ENCODE measurements at regions not wholly inside any gene's neighbourhood (a gene's known extent, or its start where the extent isn't known, plus 50 kb on each side); places are given as distances from the start of the nearest gene placed in this dataset.

GRCh38 chr11:42960521-42961088, 351.2 kb upstream of the API5 start:
- no peak overlapping the region for H3K27ac ChIP-seq (ENCODE audit: low read length)
- no peak overlapping the region for H3K4me2 ChIP-seq (ENCODE audit: low read depth, low read length)
- H3K9me3 ChIP-seq (replicated peaks; ENCODE audit: insufficient read depth, low read length), result no peaks in the 10 kb centered on the region
- no peak overlapping the region for H2AFZ ChIP-seq (ENCODE audit: low read length)
- no peaks in the 10 kb centered on the region for H3K79me2 ChIP-seq (ENCODE audit: low read length)
- H3F3A ChIP-seq (ENCODE audit: insufficient read depth, low read length), result no peaks in the 10 kb centered on the region
- H4K20me1 ChIP-seq (ENCODE audit: insufficient read depth, low read length), result no peaks in the 10 kb centered on the region
- H3K27me3 ChIP-seq (replicated peaks; ENCODE audit: insufficient read depth, low read length), result no peaks in the 10 kb centered on the region
- no peaks in the 10 kb centered on the region for H3K4me1 ChIP-seq (ENCODE audit: low read length)
- no peaks in the 10 kb centered on the region for H3K36me3 ChIP-seq (replicated peaks; ENCODE audit: insufficient read depth, low read length)
- DNase-seq, result no peak
- H3K4me3 ChIP-seq (ENCODE audit: low read length), result no peak overlapping the region
- TF ChIP-seq EZH2 (optimal IDR thresholded peaks at IDR 0.05; ENCODE audit: low read depth, low read length), result no peak
- no peak for TF ChIP-seq EZH2phosphoT487 (IDR thresholded peaks at IDR 0.05; ENCODE audit: low read length)
- no peak for TF ChIP-seq CTCF (IDR thresholded peaks at IDR 0.05; ENCODE audit: low read length)
- H3K9ac ChIP-seq (ENCODE audit: low read length), result no peak overlapping the region
- H3K9me2 ChIP-seq (replicated peaks; ENCODE audit: insufficient read depth, low read length), result no peaks in the 10 kb centered on the region

- H3K9me3 ChIP-seq (replicated peaks; ENCODE audit: insufficient read depth, low read length), result no peaks in the 10 kb centered on the region
- H3K9me2 ChIP-seq (replicated peaks; ENCODE audit: insufficient read depth, low read length), result no peaks in the 10 kb centered on the region
- DNase-seq, result no peak
- H3K27ac ChIP-seq (ENCODE audit: low read length), result no peak overlapping the region
- H3K4me3 ChIP-seq (ENCODE audit: low read length), result no peak overlapping the region
- no peaks in the 10 kb centered on the region for H3K36me3 ChIP-seq (replicated peaks; ENCODE audit: insufficient read depth, low read length)
- H4K20me1 ChIP-seq (ENCODE audit: insufficient read depth, low read length), result no peaks in the 10 kb centered on the region
- H3K9ac ChIP-seq (ENCODE audit: low read length), result no peak overlapping the region
- no peaks in the 10 kb centered on the region for H3F3A ChIP-seq (ENCODE audit: insufficient read depth, low read length)
- no peaks in the 10 kb centered on the region for H3K27me3 ChIP-seq (replicated peaks; ENCODE audit: insufficient read depth, low read length)
- H3K4me2 ChIP-seq (ENCODE audit: low read depth, low read length), result no peak overlapping the region
- TF ChIP-seq EZH2phosphoT487 (IDR thresholded peaks at IDR 0.05; ENCODE audit: low read length), result no peak
- TF ChIP-seq CTCF (IDR thresholded peaks at IDR 0.05; ENCODE audit: low read length), result no peak
- TF ChIP-seq EZH2 (optimal IDR thresholded peaks at IDR 0.05; ENCODE audit: low read depth, low read length), result no peak
- no peaks in the 10 kb centered on the region for H3K4me1 ChIP-seq (ENCODE audit: low read length)
- H3K79me2 ChIP-seq (ENCODE audit: low read length), result no peaks in the 10 kb centered on the region
- no peak overlapping the region for H2AFZ ChIP-seq (ENCODE audit: low read length)
These were observed 344.1 kb upstream of the API5 start for GRCh38 chr11:42967653-42968052.

GRCh38 chr11:42972741-42973140, 339.1 kb upstream of the API5 start:
- no peaks in the 10 kb centered on the region for H3K27me3 ChIP-seq (replicated peaks; ENCODE audit: insufficient read depth, low read length)
- no peak for TF ChIP-seq EZH2 (optimal IDR thresholded peaks at IDR 0.05; ENCODE audit: low read depth, low read length)
- no peak for TF ChIP-seq CTCF (IDR thresholded peaks at IDR 0.05; ENCODE audit: low read length)
- TF ChIP-seq EZH2phosphoT487 (IDR thresholded peaks at IDR 0.05; ENCODE audit: low read length), result no peak
- no peak overlapping the region for H3K9ac ChIP-seq (ENCODE audit: low read length)
- H3K79me2 ChIP-seq (ENCODE audit: low read length), result no peaks in the 10 kb centered on the region
- H4K20me1 ChIP-seq (ENCODE audit: insufficient read depth, low read length), result no peaks in the 10 kb centered on the region
- H2AFZ ChIP-seq (ENCODE audit: low read length), result no peak overlapping the region
- H3K27ac ChIP-seq (ENCODE audit: low read length), result no peak overlapping the region
- DNase-seq, result no peak
- H3K36me3 ChIP-seq (replicated peaks; ENCODE audit: insufficient read depth, low read length), result no peaks in the 10 kb centered on the region
- no peaks in the 10 kb centered on the region for H3K9me3 ChIP-seq (replicated peaks; ENCODE audit: insufficient read depth, low read length)
- no peak overlapping the region for H3K4me3 ChIP-seq (ENCODE audit: low read length)
- H3F3A ChIP-seq (ENCODE audit: insufficient read depth, low read length), result no peaks in the 10 kb centered on the region
- no peak overlapping the region for H3K4me2 ChIP-seq (ENCODE audit: low read depth, low read length)
- H3K9me2 ChIP-seq (replicated peaks; ENCODE audit: insufficient read depth, low read length), result no peaks in the 10 kb centered on the region
- no peaks in the 10 kb centered on the region for H3K4me1 ChIP-seq (ENCODE audit: low read length)

Data from MM.1S (cell line).